Mucosa of descending colon (tissue), 3 donors: ENCODE measurements at regions not wholly inside any gene's neighbourhood (a gene's known extent, or its start where the extent isn't known, plus 50 kb on each side); places are given as distances from the start of the nearest gene placed in this dataset.

Experiments
- ATAC-seq: fragments of 200-7000 bp; cut with Tn5 transposase; one replicate; pipeline ENCODE4 v1.9.1; 2020; ENCODE audit warnings: mild to moderate bottlenecking, moderate library complexity
- DNase-seq, 3 donors: peaks; one replicate each; pipeline ENCODE4 v3.0.0-alpha.2; 2020
- H3K36me3 ChIP-seq: fragments of 200-600 bp; one replicate; pipeline ENCODE4 v1.8.0; 2021; ENCODE audit warnings: low read depth, mild to moderate bottlenecking
- H3K4me1 ChIP-seq: fragments of 200-600 bp; one replicate; pipeline ENCODE4 v1.8.0; 2021; ENCODE audit warnings: low read depth, mild to moderate bottlenecking
- H3K4me3 ChIP-seq: fragments of 200-600 bp; one replicate; pipeline ENCODE4 v1.8.0; 2021; ENCODE audit warnings: mild to moderate bottlenecking
- H3K9me3 ChIP-seq: fragments of 200-600 bp; one replicate; pipeline ENCODE4 v1.8.0; 2021; ENCODE audit warnings: mild to moderate bottlenecking
- CTCF ChIP-seq: fragments of 200-600 bp; IDR thresholded peaks from one replicate; pipeline ENCODE4 v1.8.0; 2022; ENCODE audit warnings: antibody characterized with exemption, mild to moderate bottlenecking
- intact Hi-C, 2 donors: fragments of 100-400 bp; cut with DNase I in 1 of 2; cut with micrococcal nuclease in 1 of 2; formaldehyde crosslinking; loops; one replicate each; pipeline versions ENCODE4 v1.11.0 to v1.11.1; 2022; cut with DNase I, micrococcal nuclease
- donor health status: DM: no; HTN: no; CAD: no; lungs with moderate emphysema.
- donor health status: DM: no; HTN: no; CAD: no.
- donor health status: DM: no; HTN: yes; CAD: no.

GRCh38 chr2:105504459-105504858, 105.6 kb upstream of the FHL2 start:
- no peaks in the 10 kb centered on the region for H3K9me3 ChIP-seq
- H3K36me3 ChIP-seq, result no peaks in the 10 kb centered on the region
- no peak overlapping the region for H3K4me3 ChIP-seq
- no peak for DNase-seq
- ATAC-seq, result no peak
- intact Hi-C loops, result no loop called here
- H3K4me1 ChIP-seq, result no peaks in the 10 kb centered on the region
- TF ChIP-seq CTCF, result no peak

DNA sequence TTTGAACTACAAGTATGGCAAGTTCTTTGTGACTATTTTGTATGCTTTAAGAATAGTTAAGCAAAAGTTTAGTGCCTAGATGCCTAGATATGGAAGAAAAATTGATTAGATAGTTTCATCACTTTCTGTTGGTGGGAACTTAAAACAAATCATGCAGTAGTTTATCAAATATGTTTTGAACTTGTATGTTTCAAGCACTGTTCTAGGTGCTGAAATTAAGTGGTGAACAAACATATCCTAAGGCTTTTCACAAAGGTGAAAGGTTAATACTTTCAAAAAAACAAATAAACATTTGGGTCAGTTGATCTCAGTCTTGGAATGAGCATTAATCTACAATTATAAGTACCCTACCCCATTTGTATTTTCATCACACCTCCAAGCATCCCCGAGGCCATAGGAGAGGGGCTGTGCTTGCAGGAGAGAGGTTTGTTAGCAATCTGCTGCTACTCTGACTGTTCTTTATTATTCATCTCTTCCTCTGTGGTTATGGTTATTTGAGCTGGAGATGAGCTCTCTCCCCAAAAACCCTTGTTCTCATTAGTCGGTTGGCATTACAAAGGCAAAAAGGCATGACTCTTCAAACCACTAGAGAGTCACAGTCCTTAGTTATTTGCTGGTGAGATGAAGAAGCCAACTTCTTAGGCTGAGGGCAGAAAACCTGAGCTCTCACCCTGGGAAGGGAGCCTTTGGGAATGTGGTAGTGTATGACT, 103.9 kb upstream of the FHL2 start:
- no peak for DNase-seq
- intact Hi-C loops, result no loop called here
- ATAC-seq, result no peak
- TF ChIP-seq CTCF, result no peak
- H3K4me3 ChIP-seq, result no peak overlapping the region
- no peaks in the 10 kb centered on the region for H3K36me3 ChIP-seq
- H3K4me1 ChIP-seq, result no peaks in the 10 kb centered on the region
- H3K9me3 ChIP-seq, result no peaks in the 10 kb centered on the region

DNA sequence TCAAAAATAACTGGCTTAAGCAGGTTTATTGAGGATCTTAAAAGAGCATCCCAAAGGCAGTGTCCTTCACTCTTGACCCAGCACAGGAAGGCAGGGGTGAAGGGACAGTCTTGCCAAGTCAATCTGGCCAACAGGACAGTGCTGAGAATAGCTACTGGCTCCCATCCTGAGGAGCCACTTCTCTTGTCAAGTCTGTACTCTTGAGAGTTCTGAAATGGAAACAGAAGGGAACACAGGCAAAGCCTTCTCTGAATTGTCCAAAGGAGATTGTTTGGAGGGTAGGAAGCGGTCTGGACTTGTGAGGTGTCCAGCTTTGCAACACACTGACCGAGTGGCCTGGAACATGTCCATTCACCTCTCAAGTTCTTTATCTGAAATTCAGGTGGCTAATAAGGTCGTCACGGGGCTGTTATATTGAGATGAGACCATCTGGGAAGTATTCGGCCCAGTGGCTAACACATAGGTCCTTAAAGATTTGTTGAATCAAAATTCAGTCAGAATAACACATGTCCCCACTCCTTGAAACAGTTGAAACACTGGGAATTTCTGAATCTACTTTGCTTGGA, 99.5 kb upstream of the FHL2 start:
- DNase-seq (no peak), ATAC-seq (no peak)
- H3K4me3 ChIP-seq, result no peak overlapping the region
- H3K9me3 ChIP-seq, result no peaks in the 10 kb centered on the region
- intact Hi-C loops, result no loop called here
- H3K36me3 ChIP-seq, result no peaks in the 10 kb centered on the region
- no peak for TF ChIP-seq CTCF
- no peaks in the 10 kb centered on the region for H3K4me1 ChIP-seq

DNA sequence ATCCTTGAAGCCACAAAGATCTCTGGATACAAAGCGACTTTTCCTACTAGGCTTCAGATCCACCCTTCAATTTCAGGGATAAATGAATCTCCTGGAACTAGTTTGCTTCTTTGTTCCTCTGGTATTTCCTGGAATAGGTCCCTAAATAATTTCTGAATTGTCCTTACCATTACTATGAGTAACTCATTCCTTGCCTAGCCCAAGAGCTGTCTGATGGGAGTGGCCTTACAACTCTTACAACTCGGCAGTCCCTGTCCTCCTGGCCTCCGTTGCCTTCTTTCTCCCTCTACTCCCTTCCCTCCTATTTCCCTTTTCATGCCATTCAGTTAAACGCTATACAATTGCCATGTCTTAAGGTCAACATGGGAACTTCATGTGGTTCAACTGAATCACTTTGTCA, 98.2 kb upstream of the FHL2 start:
- DNase-seq (no peak), ATAC-seq (peak; percentile 56)
- H3K4me1 ChIP-seq, result no peaks in the 10 kb centered on the region
- no peaks in the 10 kb centered on the region for H3K9me3 ChIP-seq
- no peak for TF ChIP-seq CTCF
- no peaks in the 10 kb centered on the region for H3K36me3 ChIP-seq
- H3K4me3 ChIP-seq, result no peak overlapping the region
- intact Hi-C loops, result no loop called here

GRCh38 chr2:105496271-105496670, 97.4 kb upstream of the FHL2 start:
- Histone ChIP-seq H3K9me3 (no peaks in the 10 kb centered on the region), H3K36me3 (no peaks in the 10 kb centered on the region), H3K4me3 (no peak overlapping the region), H3K4me1 (no peaks in the 10 kb centered on the region)
- DNase-seq (no peak), ATAC-seq (no peak)
- intact Hi-C loops, result no loop called here
- TF ChIP-seq CTCF, result no peak
